Bronchial epithelial cell (primary cell): ENCODE measurements at regions not wholly inside any gene's neighbourhood (a gene's known extent, or its start where the extent isn't known, plus 50 kb on each side); places are given as distances from the start of the nearest gene placed in this dataset.

Experiments used
- DNase-seq: peaks from one replicate; pipeline ENCODE4 v3.0.0-alpha.2; 2010; ENCODE audit warnings: low read depth
- FAIRE-seq: peaks from 2 replicates; lab custom pipeline; 2011; peaks lifted over from hg19 to GRCh38; lab: Jason Lieb, UNC
- H3K27me3 ChIP-seq: 2 replicates; pipeline ENCODE4 v1.5.1; 2011; ENCODE audit warnings: low read length; ENCODE audit not compliant: control insufficient read depth, insufficient read depth
- H3K36me3 ChIP-seq: 2 replicates; pipeline ENCODE4 v1.5.1; 2011; ENCODE audit warnings: low read length; ENCODE audit not compliant: control insufficient read depth, insufficient read depth
- H3K4me3 ChIP-seq: 2 replicates; pipeline ENCODE4 v1.5.1; 2011; ENCODE audit warnings: mild to moderate bottlenecking, low read depth, low read length, control low read depth
- TF ChIP-seq, protein P1 (sequence below): IDR thresholded peaks from 2 replicates; pipeline ENCODE4 v1.5.1; 2011; ENCODE audit warnings: mild to moderate bottlenecking, moderate library complexity, low read length, control low read depth, inconsistent platforms; ENCODE audit not compliant: insufficient read depth, severe bottlenecking

- FAIRE-seq (no peak), DNase-seq (peak; percentile 29)
Observed at GRCh38 chr4:124206779-124207605, 505.5 kb downstream of the ANKRD50 start.

GRCh38 chr4:124209211-124209610 is 503.3 kb downstream of the ANKRD50 start:
- Histone ChIP-seq H3K4me3 (no peak overlapping the region), H3K27me3 (no peaks in the 10 kb centered on the region), H3K36me3 (no peaks in the 10 kb centered on the region)
- DNase-seq (no peak), FAIRE-seq (no peak)
- TF ChIP-seq, protein P1, sequence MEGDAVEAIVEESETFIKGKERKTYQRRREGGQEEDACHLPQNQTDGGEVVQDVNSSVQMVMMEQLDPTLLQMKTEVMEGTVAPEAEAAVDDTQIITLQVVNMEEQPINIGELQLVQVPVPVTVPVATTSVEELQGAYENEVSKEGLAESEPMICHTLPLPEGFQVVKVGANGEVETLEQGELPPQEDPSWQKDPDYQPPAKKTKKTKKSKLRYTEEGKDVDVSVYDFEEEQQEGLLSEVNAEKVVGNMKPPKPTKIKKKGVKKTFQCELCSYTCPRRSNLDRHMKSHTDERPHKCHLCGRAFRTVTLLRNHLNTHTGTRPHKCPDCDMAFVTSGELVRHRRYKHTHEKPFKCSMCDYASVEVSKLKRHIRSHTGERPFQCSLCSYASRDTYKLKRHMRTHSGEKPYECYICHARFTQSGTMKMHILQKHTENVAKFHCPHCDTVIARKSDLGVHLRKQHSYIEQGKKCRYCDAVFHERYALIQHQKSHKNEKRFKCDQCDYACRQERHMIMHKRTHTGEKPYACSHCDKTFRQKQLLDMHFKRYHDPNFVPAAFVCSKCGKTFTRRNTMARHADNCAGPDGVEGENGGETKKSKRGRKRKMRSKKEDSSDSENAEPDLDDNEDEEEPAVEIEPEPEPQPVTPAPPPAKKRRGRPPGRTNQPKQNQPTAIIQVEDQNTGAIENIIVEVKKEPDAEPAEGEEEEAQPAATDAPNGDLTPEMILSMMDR, result no peak

More at GRCh38 chr4:124206779-124207605, 505.5 kb downstream of the ANKRD50 start:
- TF ChIP-seq, protein P1, result no peak
- no peaks in the 10 kb centered on the region for H3K36me3 ChIP-seq
- H3K27me3 ChIP-seq, result no peaks in the 10 kb centered on the region
- H3K4me3 ChIP-seq, result no peak overlapping the region

DNA sequence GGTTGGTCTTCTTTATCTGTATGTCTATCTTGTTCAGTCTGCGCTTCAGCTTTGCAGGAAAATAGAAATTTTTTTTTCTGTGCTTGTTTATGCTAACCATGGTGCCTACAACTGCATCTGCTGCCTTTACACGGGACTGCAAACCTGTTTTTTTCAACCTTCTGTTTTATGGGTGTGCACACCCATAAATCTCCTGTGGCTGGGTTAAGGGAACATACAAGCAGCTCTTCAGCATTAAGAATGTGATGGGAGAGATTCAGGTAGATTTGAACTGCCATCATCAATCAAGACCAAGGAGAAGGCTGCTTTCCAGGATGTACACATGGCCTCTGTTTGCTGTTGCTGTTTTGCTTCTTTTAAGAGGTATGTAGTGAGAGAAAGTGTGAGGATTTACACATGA is 502.9 kb downstream of the ANKRD50 start:
- TF ChIP-seq, protein P1, result no peak
- no peak for FAIRE-seq

GRCh38 chr4:124210746-124211145 is 501.8 kb downstream of the ANKRD50 start:
- DNase-seq (no peak), FAIRE-seq (no peak)
- no peak overlapping the region for H3K4me3 ChIP-seq

More for the DNA sequence above, 502.9 kb downstream of the ANKRD50 start:
- no peaks in the 10 kb centered on the region for H3K27me3 ChIP-seq
- no peaks in the 10 kb centered on the region for H3K36me3 ChIP-seq
- no peak for DNase-seq
- H3K4me3 ChIP-seq, result no peak overlapping the region

GRCh38 chr4:124212815-124213630 is 499.5 kb downstream of the ANKRD50 start:
- TF ChIP-seq, protein P1, result no peak
- no peaks in the 10 kb centered on the region for H3K27me3 ChIP-seq
- FAIRE-seq (no peak), DNase-seq (no peak)
- no peaks in the 10 kb centered on the region for H3K36me3 ChIP-seq
- no peak overlapping the region for H3K4me3 ChIP-seq

More at GRCh38 chr4:124210746-124211145, 501.8 kb downstream of the ANKRD50 start:
- no peaks in the 10 kb centered on the region for H3K27me3 ChIP-seq
- H3K36me3 ChIP-seq, result no peaks in the 10 kb centered on the region
- TF ChIP-seq, protein P1, result no peak
